H9 (cell line): ENCODE measurements at regions not wholly inside any gene's neighbourhood (a gene's known extent, or its start where the extent isn't known, plus 50 kb on each side); places are given as distances from the start of the nearest gene placed in this dataset.

ENCODE experiments used
- DNase-seq: peaks from one replicate; pipeline ENCODE4 v3.0.0-alpha.2; 2017
- H2AFZ ChIP-seq: one replicate; pipeline ENCODE4 v1.6.1; 2013; ENCODE audit warnings: mild to moderate bottlenecking, low read length, control low read depth, moderate library complexity
- H2AK5ac ChIP-seq: 2 replicates; pipeline ENCODE4 v1.6.1; 2013; ENCODE audit warnings: low read length, control low read depth, mixed read lengths; ENCODE audit not compliant: insufficient read length
- H2BK120ac ChIP-seq: one replicate; pipeline ENCODE4 v1.6.1; 2013; ENCODE audit warnings: low read depth, mild to moderate bottlenecking, low read length, control low read depth, inconsistent platforms; ENCODE audit not compliant: poor library complexity, severe bottlenecking
- H2BK12ac ChIP-seq: 2 replicates; pipeline ENCODE4 v1.6.1; 2013; ENCODE audit warnings: low read length, control low read depth, mixed read lengths, low read depth; ENCODE audit not compliant: insufficient read length
- H2BK15ac ChIP-seq: 2 replicates; pipeline ENCODE4 v1.6.1; 2013; ENCODE audit warnings: low read depth, low read length, control low read depth
- H2BK20ac ChIP-seq: one replicate; pipeline ENCODE4 v1.6.1; 2013; ENCODE audit warnings: low read depth, mild to moderate bottlenecking, low read length, control low read depth, inconsistent platforms; ENCODE audit not compliant: poor library complexity, severe bottlenecking
- H2BK5ac ChIP-seq: 2 replicates; pipeline ENCODE4 v1.6.1; 2013; ENCODE audit warnings: low read length, control low read depth, mixed read lengths; ENCODE audit not compliant: insufficient read length
- H3K14ac ChIP-seq: 2 replicates; pipeline ENCODE4 v1.6.1; 2013; ENCODE audit warnings: low read length, control low read depth; ENCODE audit not compliant: insufficient read depth
- H3K18ac ChIP-seq: 2 replicates; pipeline ENCODE4 v1.6.1; 2013; ENCODE audit warnings: low read depth, mild to moderate bottlenecking, mixed read lengths, low read length, control low read depth; ENCODE audit not compliant: insufficient read length
- H3K23ac ChIP-seq: 2 replicates; pipeline ENCODE4 v1.6.1; 2013; ENCODE audit warnings: low read length, control low read depth, mixed read lengths, low read depth; ENCODE audit not compliant: insufficient read length
- H3K23me2 ChIP-seq: 2 replicates; pipeline ENCODE4 v1.6.1; 2013; ENCODE audit warnings: low read depth, mild to moderate bottlenecking, mixed read lengths, low read length, control low read depth; ENCODE audit not compliant: insufficient read length, poor library complexity, severe bottlenecking
- H3K27ac ChIP-seq: 2 replicates; pipeline ENCODE4 v1.5.1; 2013; ENCODE audit warnings: low read length, control low read depth, mixed read lengths, low read depth; ENCODE audit not compliant: insufficient read length
- H3K27me3 ChIP-seq: 2 replicates; pipeline ENCODE4 v1.6.1; 2013; ENCODE audit warnings: low read length, control low read depth, inconsistent platforms; ENCODE audit not compliant: insufficient read depth
- H3K4ac ChIP-seq: 2 replicates; pipeline ENCODE4 v1.6.1; 2013; ENCODE audit warnings: low read depth, mild to moderate bottlenecking, control low read depth, inconsistent platforms, low read length, moderate library complexity
- H3K4me1 ChIP-seq: 2 replicates; pipeline ENCODE4 v1.6.1; 2013; ENCODE audit warnings: low read length, control low read depth, inconsistent platforms; ENCODE audit not compliant: insufficient read depth
- H3K4me2 ChIP-seq: 2 replicates; pipeline ENCODE4 v1.6.1; 2013; ENCODE audit warnings: low read length, control low read depth, mixed read lengths; ENCODE audit not compliant: insufficient read length, insufficient read depth
- H3K56ac ChIP-seq: 2 replicates; pipeline ENCODE4 v1.6.1; 2013; ENCODE audit warnings: low read depth, mild to moderate bottlenecking, mixed read lengths, low read length, control low read depth; ENCODE audit not compliant: insufficient read length
- H3K79me1 ChIP-seq: 2 replicates; pipeline ENCODE4 v1.6.1; 2013; ENCODE audit warnings: low read depth, mild to moderate bottlenecking, moderate library complexity, low read length, control low read depth, inconsistent platforms; ENCODE audit not compliant: insufficient read depth, poor library complexity, severe bottlenecking
- H3K79me2 ChIP-seq: 2 replicates; pipeline ENCODE4 v1.6.1; 2013; ENCODE audit warnings: low read length, control low read depth, inconsistent platforms; ENCODE audit not compliant: insufficient read depth
- H3K9ac ChIP-seq: 2 replicates; pipeline ENCODE4 v1.6.1; 2013; ENCODE audit warnings: low read length, control low read depth, mixed read lengths; ENCODE audit not compliant: insufficient read length; ENCODE audit errors: extremely low read depth
- H3K9me3 ChIP-seq: one replicate; pipeline ENCODE4 v1.6.1; 2013; ENCODE audit warnings: low read depth, low read length, inconsistent platforms; ENCODE audit not compliant: control insufficient read depth
- H3T11ph ChIP-seq: one replicate; pipeline ENCODE4 v1.6.1; 2013; ENCODE audit warnings: mild to moderate bottlenecking, low read length, control low read depth, inconsistent platforms
- H4K20me1 ChIP-seq: one replicate; pipeline ENCODE4 v1.6.1; 2013; ENCODE audit not compliant: control insufficient read depth, insufficient read length, insufficient read depth
- H4K5ac ChIP-seq: 2 replicates; pipeline ENCODE4 v1.6.1; 2013; ENCODE audit warnings: low read depth, mild to moderate bottlenecking, mixed read lengths, low read length, control low read depth; ENCODE audit not compliant: insufficient read length
- H4K8ac ChIP-seq: replicated peaks from 2 replicates; pipeline ENCODE4 v1.6.1; 2013; ENCODE audit warnings: low read length, control low read depth, mixed read lengths, low read depth; ENCODE audit not compliant: insufficient read length
- H4K91ac ChIP-seq: 2 replicates; pipeline ENCODE4 v1.6.1; 2013; ENCODE audit warnings: low read depth, mild to moderate bottlenecking, moderate library complexity, mixed read lengths, low read length, control low read depth; ENCODE audit not compliant: insufficient read length
- H3K27ac Mint-ChIP-seq, 3 experiments: 2 replicates in 2 of 3; 3 replicates in 1 of 3; pipeline ENCODE4 v1.8.0; 2020 to 2021; ENCODE audit warnings: mixed read lengths in 3 of 3, mild to moderate bottlenecking in 1 of 3, moderate library complexity in 1 of 3
- H3K27me3 Mint-ChIP-seq: 2 replicates; pipeline ENCODE4 v1.8.0; 2021; ENCODE audit warnings: low read depth, mild to moderate bottlenecking, moderate library complexity, mixed read lengths
- H3K36me3 Mint-ChIP-seq, 3 experiments: 2 replicates in 2 of 3; 3 replicates in 1 of 3; pipeline ENCODE4 v1.8.0; 2020 to 2021; ENCODE audit warnings: low read depth in 3 of 3, mixed read lengths in 3 of 3; ENCODE audit not compliant: insufficient read depth in 1 of 3
- H3K4me1 Mint-ChIP-seq, 2 experiments: 2 replicates each; pipeline ENCODE4 v1.8.0; 2020; ENCODE audit warnings: mixed read lengths in 2 of 2
- H3K4me3 Mint-ChIP-seq, 2 experiments: 2 replicates in 1 of 2; 3 replicates in 1 of 2; pipeline ENCODE4 v1.8.0; 2020 to 2021; ENCODE audit warnings: mild to moderate bottlenecking in 2 of 2, mixed read lengths in 2 of 2, moderate library complexity in 1 of 2
- H3K9me3 Mint-ChIP-seq, 2 experiments: 2 replicates in 1 of 2; 3 replicates in 1 of 2; pipeline ENCODE4 v1.8.0; 2020; ENCODE audit warnings: mild to moderate bottlenecking in 2 of 2, mixed read lengths in 2 of 2, moderate library complexity in 1 of 2
- WGBS: extraction: QIAGEN DNeasy Blood & Tissue Kit; methylation state at CpG from one replicate; pipeline ENCODE4 v1.1.7; 2013; ENCODE audit warnings: missing lambda C conversion rate, low lambda C conversion rate, mixed read lengths; ENCODE audit not compliant: insufficient read length; ENCODE audit errors: extremely low coverage; 5-methylcytosine and 5-hydroxymethylcytosine counted together
- TF ChIP-seq, protein P1 (sequence below): fragments of 200-600 bp; sonication (generic); conservative IDR thresholded peaks from 3 replicates; pipeline ENCODE4 v1.8.0; 2021; ENCODE audit warnings: antibody characterized with exemption, mild to moderate bottlenecking

- no peak overlapping the region for H3K4me3 Mint-ChIP-seq
- H3K23ac ChIP-seq = no peak overlapping the region
- H3K4me2 ChIP-seq = no peak overlapping the region
- H2AK5ac ChIP-seq = no peak overlapping the region
- no peaks in the 10 kb centered on the region for H3K27me3 ChIP-seq
- H2BK5ac ChIP-seq = no peak overlapping the region
- no peak overlapping the region for H3K27ac Mint-ChIP-seq
- no peaks in the 10 kb centered on the region for H4K20me1 ChIP-seq
- no peaks in the 10 kb centered on the region for H3K36me3 Mint-ChIP-seq
- no peak overlapping the region for H2BK15ac ChIP-seq
- no peak overlapping the region for H3K14ac ChIP-seq
- no peak for DNase-seq
- no peak overlapping the region for H3K18ac ChIP-seq
- no peaks in the 10 kb centered on the region for H3K9me3 Mint-ChIP-seq
- H4K8ac ChIP-seq = no peak overlapping the region
- no peak overlapping the region for H2BK12ac ChIP-seq
- H3K27me3 Mint-ChIP-seq = peaks cover 17% of the 10 kb centered on the region
- no peak overlapping the region for H3T11ph ChIP-seq
- WGBS = no CpG with 5 or more reads among the region's 12 CpGs
- no peak overlapping the region for H3K27ac ChIP-seq
- H4K91ac ChIP-seq = no peak overlapping the region
- H3K4me1 ChIP-seq = no peaks in the 10 kb centered on the region
- no peak overlapping the region for H3K9ac ChIP-seq
- H2AFZ ChIP-seq = no peak overlapping the region
- TF ChIP-seq, protein P1, sequence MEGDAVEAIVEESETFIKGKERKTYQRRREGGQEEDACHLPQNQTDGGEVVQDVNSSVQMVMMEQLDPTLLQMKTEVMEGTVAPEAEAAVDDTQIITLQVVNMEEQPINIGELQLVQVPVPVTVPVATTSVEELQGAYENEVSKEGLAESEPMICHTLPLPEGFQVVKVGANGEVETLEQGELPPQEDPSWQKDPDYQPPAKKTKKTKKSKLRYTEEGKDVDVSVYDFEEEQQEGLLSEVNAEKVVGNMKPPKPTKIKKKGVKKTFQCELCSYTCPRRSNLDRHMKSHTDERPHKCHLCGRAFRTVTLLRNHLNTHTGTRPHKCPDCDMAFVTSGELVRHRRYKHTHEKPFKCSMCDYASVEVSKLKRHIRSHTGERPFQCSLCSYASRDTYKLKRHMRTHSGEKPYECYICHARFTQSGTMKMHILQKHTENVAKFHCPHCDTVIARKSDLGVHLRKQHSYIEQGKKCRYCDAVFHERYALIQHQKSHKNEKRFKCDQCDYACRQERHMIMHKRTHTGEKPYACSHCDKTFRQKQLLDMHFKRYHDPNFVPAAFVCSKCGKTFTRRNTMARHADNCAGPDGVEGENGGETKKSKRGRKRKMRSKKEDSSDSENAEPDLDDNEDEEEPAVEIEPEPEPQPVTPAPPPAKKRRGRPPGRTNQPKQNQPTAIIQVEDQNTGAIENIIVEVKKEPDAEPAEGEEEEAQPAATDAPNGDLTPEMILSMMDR = no peak
- H2BK120ac ChIP-seq = no peak overlapping the region
- H3K4ac ChIP-seq = no peak overlapping the region
- H2BK20ac ChIP-seq = no peak overlapping the region
- H3K79me2 ChIP-seq = no peaks in the 10 kb centered on the region
- H3K9me3 ChIP-seq = no peaks in the 10 kb centered on the region
- H3K23me2 ChIP-seq = no peaks in the 10 kb centered on the region
- H3K79me1 ChIP-seq = no peaks in the 10 kb centered on the region
- H3K4me1 Mint-ChIP-seq = no peaks in the 10 kb centered on the region
- no peak overlapping the region for H4K5ac ChIP-seq
- H3K56ac ChIP-seq = no peak overlapping the region
Observed at GRCh38 chr2:545228-545627, 132.0 kb downstream of the TMEM18 start.
